SK-N-SH treated with all-trans-retinoic acid at 6 μM for 48 hours (cell line): ENCODE measurements at regions not wholly inside any gene's neighbourhood (a gene's known extent, or its start where the extent isn't known, plus 50 kb on each side); places are given as distances from the start of the nearest gene placed in this dataset.

Experiments
- GLIS3 ChIP-seq: fragments of 250-450 bp; sonication (Bioruptor Pico); IDR thresholded peaks from 2 replicates; pipeline ENCODE4 v1.5.0; 2020; ENCODE audit warnings: mild to moderate bottlenecking, moderate library complexity
- PATZ1 ChIP-seq: fragments of 250-450 bp; sonication (Bioruptor Pico); IDR thresholded peaks from 2 replicates; pipeline ENCODE4 v1.8.0; 2020; ENCODE audit warnings: mild to moderate bottlenecking, moderate library complexity, borderline replicate concordance

DNA sequence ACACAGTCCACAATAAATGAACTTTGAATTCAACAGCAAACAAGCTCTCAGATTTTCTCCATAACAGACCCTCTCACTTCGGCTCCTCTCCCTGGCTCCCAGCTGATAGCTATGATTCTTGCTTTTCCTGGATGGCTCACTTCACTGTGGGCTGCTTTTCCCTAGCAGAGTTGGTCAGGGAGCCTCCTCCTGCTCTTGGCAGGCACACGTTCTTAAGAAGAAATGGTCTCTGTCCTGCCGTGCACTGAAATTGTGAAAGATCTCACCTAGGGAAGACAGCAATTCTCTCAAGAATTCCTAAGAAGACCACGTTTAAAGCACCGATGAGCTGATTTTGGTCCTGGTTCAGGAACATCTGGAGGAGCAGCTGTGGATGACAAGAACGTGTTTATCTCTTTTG, 148.5 kb upstream of the KCNK2 start:
- TF ChIP-seq GLIS3: no peak
- TF ChIP-seq PATZ1 (CRISPR knock-in tag): no peak
